ENCODE measurements at regions not wholly inside any gene's neighbourhood (a gene's known extent, or its start where the extent isn't known, plus 50 kb on each side); places are given as distances from the start of the nearest gene placed in this dataset.
"Not testable (repeated sequence)": the region's sequence is repeated elsewhere in the genome, so short reads cannot be mapped to it uniquely, and the experiment has no call there.

GRCh38 chr19:30066781-30067759 is 125.0 kb downstream of the URI1 start:
- DNase-seq = no peak
- ATAC-seq = no peak

- ATAC-seq, DNase-seq: not testable (repeated sequence)
Measured at GRCh38 chr19:30067956-30068506, 126.0 kb downstream of the URI1 start.

GRCh38 chr19:30068528-30069395 is 126.7 kb downstream of the URI1 start:
- no peak for DNase-seq
- ATAC-seq = no peak

GRCh38 chr19:30069535-30070197 is 127.6 kb downstream of the URI1 start:
- no peak for ATAC-seq
- DNase-seq = no peak

- DNase-seq (no peak), ATAC-seq (no peak)
Measured at GRCh38 chr19:30070198-30070967, 128.3 kb downstream of the URI1 start.

- ATAC-seq = no peak
- DNase-seq = no peak
Measured at GRCh38 chr19:30070968-30071632, 129.1 kb downstream of the URI1 start.

- no peak for DNase-seq
- no peak for ATAC-seq
Measured at GRCh38 chr19:30071871-30072270, 129.8 kb downstream of the URI1 start.

GRCh38 chr19:30073152-30074000 is 131.3 kb downstream of the URI1 start:
- no peak for ATAC-seq
- DNase-seq = no peak

GRCh38 chr19:30074096-30074495 is 132.1 kb downstream of the URI1 start:
- no peak for DNase-seq
- no peak for ATAC-seq

- no peak for ATAC-seq
- no peak for DNase-seq
Measured at GRCh38 chr19:30074741-30075715, 133.0 kb downstream of the URI1 start.

- DNase-seq (no peak), ATAC-seq (no peak)
Measured at GRCh38 chr19:30076101-30076551, 134.1 kb downstream of the URI1 start.

GRCh38 chr19:30076751-30077670 is 135.0 kb downstream of the URI1 start:
- DNase-seq (no peak), ATAC-seq (no peak)

GRCh38 chr19:30077851-30078355 is 135.9 kb downstream of the URI1 start:
- ATAC-seq (no peak), DNase-seq (no peak)

- no peak for ATAC-seq
Measured at GRCh38 chr19:30078381-30078910, 136.4 kb downstream of the URI1 start.

GRCh38 chr19:30079200-30079599 is 137.2 kb downstream of the URI1 start:
- ATAC-seq (no peak), DNase-seq (no peak)

More at GRCh38 chr19:30078381-30078910, 136.4 kb downstream of the URI1 start:
- no peak for DNase-seq

- no peak for ATAC-seq
Measured at GRCh38 chr19:30082168-30082567, 140.1 kb downstream of the URI1 start.

GRCh38 chr19:30082611-30083010 is 140.6 kb downstream of the URI1 start:
- ATAC-seq (no peak), DNase-seq (no peak)

More at GRCh38 chr19:30082168-30082567, 140.1 kb downstream of the URI1 start:
- no peak for DNase-seq
